SH-SY5Y (cell line): ENCODE measurements at regions not wholly inside any gene's neighbourhood (a gene's known extent, or its start where the extent isn't known, plus 50 kb on each side); places are given as distances from the start of the nearest gene placed in this dataset.

Experiments
- GATA2 ChIP-seq: IDR thresholded peaks from 2 replicates; pipeline ENCODE4 v1.6.1; 2011; ENCODE audit warnings: mild to moderate bottlenecking, low read depth, low read length
- GATA3 ChIP-seq: IDR thresholded peaks from 2 replicates; pipeline ENCODE4 v1.6.1; 2011; ENCODE audit warnings: low read depth, mild to moderate bottlenecking, low read length, moderate library complexity

- TF ChIP-seq GATA2: no peak
- TF ChIP-seq GATA3: no peak
These were observed 228.7 kb downstream of the REEP3 start for GRCh38 chr10:63749915-63750314.
